HG02642 (cell line): ENCODE measurements at regions not wholly inside any gene's neighbourhood (a gene's known extent, or its start where the extent isn't known, plus 50 kb on each side); places are given as distances from the start of the nearest gene placed in this dataset.

Experiments used
- ATAC-seq: cut with Tn5 transposase; IDR thresholded peaks from one replicate; pipeline ENCODE4 v1.9.1; 2021; ENCODE audit warnings: mild to moderate bottlenecking; ENCODE audit not compliant: unreplicated experiment, poor library complexity

DNA sequence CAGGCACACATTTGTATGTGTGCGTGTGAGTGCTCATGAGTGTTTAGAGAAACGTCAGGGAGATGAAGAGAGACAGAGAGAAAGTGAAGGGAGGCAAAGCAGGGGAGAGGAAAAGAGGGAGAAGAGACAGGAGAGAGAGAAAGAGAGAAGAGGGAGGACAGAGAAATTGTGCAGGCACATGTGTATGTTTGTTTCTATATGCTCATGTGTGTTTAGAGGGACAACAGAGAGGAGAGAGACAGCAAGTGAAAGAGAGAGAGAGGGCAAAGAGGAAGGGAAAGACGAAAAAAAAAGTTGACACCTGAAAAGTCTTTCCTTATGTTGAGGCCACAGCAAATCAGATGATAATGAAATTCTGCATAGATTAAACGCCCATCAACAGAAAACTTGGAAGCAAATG lies 541.1 kb downstream of the TNS1 start:
- ATAC-seq = no peak

DNA sequence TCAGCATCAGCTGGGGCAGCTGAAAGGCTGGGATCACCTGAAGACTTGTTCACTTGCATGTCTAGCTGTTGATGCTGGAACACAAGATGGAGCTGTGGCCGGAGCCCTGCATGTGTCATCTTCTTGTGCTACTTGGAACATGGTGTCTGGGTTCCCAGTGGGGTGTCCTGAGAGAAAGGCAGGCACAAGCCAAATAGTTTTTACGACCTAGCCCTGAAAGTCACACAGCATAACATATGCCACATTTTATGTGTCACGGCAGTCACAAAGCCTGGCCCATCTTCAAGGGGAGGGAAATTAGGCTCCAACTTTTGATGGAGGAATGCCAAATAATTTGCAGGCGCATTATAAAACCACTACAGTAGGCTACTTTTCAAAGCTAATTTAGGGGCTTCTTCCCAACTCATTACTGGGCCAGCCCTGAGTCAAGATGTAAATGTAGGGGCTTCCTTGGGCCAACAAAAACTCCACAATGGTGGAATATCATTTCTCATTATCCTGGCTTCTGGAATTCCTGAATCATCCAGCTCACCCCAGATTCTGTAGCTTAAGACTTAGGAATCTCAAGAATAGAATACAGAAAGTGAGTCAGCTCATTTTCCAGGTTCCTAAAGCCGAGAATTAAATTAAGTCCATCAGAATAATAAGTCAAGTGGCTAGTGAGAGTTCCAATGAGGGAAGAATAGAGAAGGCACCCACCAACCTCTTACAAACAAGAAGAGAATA lies 543.0 kb downstream of the TNS1 start:
- no peak for ATAC-seq

DNA sequence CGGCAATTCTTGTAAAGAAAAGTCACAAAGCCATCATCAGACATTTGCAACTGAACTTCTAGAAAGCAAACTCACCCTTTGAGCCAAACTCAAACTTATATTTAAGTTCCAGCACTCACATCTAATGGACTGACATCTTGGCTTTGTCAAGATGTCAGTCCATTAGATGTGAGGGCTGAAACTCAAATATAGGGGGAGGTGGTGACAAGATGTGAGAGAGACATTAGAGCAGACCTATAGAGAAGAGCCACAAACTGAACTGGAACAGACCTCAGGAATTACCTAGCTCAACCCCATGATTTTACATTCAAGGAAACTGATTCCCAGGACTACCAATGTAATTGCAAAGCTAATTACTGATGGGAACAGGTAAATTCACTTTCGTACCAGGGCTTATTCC lies 543.8 kb downstream of the TNS1 start:
- no peak for ATAC-seq

DNA sequence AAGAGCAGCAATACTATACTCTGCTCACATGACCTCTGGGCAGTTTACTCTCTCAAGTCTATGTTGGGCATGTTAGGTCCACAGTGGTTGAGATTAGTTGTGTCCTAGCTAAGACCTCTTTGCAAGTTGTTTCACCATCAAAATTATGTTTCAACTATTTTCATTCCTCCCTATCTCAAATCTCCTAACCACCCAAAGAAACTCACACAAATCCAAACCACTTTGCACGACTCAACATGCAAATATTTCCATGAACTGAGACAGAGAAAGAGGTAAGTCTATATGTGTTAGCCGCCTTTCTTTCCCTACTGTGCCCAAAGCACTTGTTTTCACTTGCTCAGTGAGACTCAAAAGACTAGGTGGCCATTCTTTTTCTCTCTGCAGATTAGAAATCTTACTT lies 546.8 kb downstream of the TNS1 start:
- ATAC-seq = no peak

DNA sequence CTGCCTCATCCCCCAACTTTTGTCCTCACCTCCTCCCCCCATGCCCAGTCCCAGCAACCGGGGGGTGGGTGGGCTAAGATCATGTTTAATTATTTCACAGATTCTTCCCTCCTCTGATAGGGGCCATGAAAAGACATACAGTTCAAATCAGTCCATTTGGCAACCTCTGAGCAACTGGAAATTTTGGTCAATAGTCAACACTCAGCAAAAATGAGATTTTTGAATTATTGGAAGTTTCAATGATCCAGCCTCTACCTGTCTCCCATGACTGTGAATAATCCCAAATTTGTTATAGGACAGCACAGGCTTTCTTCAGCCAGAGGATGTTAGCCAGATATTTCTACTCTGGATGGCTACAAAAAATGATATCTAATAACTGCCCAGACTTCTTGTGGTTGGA lies 549.9 kb downstream of the TNS1 start:
- ATAC-seq = no peak

DNA sequence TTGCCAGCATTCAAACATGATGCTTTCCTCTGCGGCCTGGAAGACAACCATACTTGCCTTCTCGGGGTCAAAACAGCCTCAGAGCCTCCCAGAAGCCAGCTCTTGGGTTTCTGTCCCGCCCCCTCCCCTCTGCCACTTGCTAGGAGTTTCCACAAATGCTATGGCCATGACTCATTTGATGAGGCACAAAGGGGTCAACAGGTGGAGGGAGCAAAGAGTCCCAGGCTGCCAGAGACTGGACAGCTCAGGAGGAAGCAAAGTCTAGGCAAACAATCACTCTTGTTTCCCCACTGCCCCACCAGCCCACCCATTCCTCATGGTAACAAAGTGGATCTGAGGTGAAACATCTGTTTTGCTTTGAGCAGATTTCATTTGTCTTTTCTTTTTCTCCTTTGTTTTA lies 551.1 kb downstream of the TNS1 start:
- ATAC-seq = no peak

DNA sequence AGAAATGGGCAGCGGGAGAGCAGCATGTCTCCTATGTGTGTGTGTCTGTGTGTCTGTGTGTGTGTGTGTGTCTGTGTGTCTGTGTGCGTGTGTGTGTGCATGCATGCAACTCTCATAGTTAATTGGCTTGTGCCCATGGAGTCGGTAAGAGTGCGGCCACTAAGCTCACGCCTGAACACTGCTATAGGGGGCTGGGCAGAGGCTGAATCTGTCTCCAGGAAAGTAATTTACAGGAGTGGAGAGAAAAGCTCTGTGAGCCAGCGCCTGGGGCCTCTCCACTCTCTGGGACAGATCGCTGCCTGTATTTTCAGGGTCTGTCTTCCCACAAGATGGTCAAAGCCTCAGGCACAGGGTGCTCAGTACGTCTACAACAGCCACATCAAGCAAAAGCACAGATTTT lies 553.4 kb downstream of the TNS1 start:
- no peak for ATAC-seq

DNA sequence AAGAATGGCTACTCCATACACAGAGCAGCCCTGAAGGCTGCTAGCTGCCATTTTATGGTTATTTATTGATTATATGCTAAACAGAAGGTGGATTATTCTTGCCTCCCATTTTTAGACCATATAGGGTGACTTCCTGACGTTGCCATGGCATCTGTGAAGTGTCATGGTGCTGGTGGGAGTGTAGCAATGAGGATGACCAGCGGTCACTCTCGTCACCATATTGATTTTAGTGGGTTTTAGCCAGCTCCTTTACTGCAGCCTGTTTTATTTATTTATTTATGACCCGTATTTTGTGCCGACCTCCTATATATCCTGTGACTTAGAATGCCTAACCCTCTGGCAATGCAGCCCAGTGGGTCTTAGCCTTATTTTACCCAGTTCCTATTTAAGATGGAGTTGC lies 553.9 kb downstream of the TNS1 start:
- ATAC-seq = no peak

DNA sequence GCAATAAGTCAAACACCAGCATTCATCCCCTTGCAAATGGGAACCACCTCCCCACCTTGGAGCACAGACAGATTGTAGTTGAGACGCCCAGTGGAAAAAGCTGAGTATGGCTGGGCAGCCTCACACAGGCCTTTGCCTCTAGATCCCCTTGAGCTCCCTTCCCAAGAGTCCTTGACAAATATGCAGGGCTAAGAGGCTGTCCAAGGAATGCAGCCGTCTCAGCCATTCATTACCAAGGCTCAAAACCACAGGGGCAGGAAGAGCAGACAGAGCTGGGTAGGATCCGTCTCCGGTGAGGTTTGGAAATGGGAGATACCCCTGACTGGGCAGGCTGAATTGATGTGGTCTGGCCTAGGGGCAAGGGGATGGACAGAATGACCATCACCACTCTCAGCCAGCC lies 557.1 kb downstream of the TNS1 start:
- no peak for ATAC-seq

DNA sequence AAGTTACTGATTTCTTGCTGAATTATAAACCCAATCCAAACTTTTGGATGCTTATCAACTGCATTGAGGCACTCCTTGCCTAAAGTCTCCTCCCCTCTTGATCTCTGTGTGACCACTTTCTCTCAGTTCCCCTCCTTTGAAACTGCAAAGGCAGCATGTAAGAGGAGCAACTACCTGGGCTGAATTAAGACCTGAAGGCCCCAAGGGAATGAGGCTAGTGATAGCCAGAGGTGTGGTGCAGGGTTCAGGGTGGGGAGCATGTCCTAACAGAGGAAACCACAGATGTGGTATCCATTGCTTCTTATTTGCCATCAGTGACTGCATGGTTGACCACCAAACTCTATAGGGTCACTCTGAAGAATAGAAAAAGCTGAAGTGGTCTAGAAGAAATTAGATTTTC lies 557.9 kb downstream of the TNS1 start:
- ATAC-seq = no peak

DNA sequence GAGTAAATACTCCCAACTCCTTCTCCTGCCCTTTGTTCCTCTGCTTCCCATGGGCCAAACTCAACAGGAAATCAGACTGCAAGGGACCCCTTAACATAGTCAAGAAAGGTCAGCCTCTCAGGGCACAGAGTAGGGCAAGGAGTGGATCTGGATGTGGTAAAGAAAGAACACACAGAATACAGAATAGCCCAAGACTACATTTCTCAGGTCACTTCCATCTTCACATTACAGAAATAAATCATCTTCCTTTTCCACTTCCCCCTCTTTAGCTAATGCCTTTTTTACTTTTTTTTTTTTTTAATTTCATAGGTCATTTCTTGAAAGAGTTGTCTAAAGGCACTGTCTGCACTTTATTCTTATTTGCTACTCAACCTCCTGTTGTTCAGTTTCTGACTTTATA lies 558.3 kb downstream of the TNS1 start:
- no peak for ATAC-seq

DNA sequence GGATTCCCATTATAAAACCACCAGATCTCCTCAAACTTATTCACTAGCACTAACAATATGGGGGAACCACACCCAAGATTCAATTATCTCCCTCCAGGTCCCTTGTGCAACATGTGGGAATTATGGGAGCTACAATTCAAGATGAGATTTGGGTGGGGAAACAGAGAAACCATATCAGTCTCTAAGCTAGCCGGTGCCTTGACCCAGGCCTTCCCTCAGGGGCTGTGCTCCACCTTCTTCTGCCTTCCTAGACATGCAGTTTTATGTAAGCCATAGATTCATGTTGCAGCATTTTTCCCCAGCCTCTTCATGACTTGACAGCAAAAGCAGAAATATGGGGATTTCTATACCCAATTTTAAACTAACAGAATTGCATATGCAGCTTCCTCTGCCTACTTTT lies 559.2 kb downstream of the TNS1 start:
- ATAC-seq = no peak

DNA sequence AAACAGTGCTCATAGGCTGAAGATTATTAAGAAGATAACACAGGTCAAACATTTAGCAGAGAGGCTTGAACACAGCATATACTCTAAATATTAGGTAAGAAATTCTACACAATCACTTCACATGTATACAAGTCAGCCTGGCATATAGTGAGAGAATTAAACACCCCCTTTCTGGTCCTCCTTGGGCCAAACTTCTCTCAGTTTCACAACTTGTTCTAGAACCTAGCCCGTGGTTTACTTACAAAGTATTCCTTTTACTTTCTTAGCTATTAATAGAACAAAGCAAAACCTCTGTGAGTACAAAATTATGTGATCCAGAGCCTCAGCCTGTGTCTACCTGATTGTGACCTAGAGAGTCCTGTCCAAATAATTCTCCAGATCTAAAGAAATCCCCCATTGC lies 562.8 kb downstream of the TNS1 start:
- ATAC-seq = peak; percentile 67

DNA sequence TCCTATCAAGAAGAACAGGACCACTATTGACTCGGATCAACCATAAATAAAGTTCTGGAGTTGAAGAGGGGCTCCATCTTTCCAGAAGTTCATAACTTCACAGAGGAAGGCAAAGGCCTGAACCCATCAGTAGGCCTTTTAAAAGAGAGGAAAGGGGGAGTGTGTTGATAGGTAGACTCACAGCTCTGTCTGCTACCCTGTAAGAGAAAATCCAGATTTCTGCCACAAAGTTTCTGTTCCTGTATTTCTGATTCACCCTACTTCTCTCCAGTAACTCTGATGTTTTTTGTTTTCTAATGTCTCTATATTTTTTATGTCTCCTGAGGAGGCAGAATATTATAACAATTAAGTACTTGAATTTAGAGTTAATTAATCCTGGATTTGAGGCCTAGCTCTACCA lies 564.0 kb downstream of the TNS1 start:
- ATAC-seq = peak; percentile 49

DNA sequence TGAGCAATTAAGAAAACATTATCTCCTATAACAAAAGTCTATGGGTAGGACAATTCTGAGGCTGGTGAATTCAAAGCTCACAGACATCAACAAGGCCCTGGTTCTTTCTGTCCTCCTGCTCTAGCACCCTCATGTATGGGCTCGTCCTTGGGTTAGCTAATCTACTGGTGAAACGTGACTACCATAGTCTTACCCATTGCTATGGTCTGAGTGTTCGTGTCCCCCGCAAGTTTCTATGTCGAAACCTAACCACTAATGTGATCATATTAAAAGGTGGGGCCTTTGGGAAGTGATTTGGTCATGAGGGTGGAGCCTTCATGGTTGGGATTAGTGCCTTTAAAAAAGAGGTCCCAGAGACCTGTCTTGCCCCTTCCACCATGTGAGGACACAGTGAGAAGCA lies 564.7 kb downstream of the TNS1 start:
- no peak for ATAC-seq

DNA sequence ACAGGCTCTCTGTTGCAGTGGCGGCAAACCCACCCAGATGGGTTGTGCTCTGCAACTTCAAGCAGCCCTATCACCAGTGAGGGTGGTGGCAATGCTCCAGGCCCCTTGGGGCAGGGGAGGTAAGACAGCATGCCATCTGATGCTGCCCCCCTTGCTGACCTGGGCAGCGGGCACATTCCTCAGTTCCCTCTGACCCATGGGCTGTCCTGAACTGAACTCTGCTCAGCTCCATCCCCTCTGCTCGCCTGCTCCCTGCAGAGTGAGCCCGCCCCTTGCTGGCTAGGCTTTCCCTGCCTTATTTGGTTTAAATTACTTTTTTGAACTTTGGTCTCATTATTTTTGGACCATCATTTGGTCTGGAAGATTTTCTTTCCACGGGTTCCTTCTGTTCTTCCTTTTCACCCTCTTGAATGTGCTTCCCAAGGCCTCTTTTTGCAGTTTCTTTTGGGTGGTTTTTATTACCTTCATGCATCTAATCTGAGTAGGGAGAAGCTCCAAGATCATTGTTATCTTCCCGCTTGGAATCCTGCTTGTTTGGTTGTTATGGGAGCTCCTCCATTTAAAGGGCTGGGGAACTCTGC lies 565.4 kb downstream of the TNS1 start:
- ATAC-seq = no peak

DNA sequence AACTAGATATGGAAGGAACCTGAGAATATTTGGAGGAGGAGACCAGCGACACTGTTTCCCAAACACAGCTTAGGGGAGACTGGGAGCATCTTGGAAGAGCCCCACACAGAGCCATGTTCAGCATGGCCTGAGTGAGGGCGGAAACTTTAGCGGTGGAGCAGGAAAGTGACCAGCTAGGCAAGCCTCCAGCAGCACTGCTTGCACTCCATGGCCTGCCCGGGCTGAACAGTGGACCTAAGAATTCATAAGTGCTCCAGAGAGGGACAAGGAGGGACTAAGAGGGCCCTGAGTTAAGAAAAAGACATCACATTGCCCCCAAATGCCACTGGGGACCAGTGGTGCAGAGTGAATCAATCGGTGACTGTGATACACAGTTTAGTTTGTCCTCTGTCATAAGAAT lies 566.4 kb downstream of the TNS1 start:
- no peak for ATAC-seq

DNA sequence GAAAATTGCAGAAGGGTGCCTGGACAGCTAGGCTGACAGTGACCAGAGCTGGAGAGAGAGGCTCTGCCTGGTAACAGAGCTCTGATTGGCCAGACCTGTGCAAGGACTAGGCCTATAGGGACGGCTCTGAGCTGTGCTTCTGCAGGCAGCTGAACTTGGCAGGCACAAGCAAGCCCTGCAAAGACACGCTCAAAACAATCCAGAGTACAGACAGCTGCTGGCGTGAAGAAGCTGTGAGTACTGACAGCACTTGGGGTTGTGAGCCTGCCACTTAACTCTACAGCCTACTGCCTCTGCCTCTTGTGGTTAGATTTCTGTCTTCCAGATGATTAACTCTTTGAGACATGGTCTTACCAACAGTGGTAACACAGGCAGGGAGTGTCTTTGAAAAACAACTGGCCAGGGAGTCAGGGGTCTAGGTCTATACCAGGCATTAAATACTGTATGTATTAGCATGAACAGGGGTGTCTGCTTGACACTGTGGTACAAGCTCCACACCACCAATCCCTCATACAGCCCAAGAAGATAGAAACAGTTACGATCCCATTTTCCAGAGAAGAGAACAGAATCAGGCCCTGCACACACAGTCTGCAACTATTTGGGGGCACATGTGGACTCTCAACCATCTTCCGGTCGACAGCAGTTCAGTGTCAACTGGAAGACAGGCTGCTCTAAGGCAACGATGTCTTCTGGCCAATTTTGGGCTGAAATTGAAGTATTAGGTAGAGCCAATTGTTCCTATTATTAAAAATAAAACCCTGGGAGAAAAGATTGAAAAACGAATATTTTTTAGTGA lies 568.4 kb downstream of the TNS1 start:
- peak; percentile 98 for ATAC-seq

DNA sequence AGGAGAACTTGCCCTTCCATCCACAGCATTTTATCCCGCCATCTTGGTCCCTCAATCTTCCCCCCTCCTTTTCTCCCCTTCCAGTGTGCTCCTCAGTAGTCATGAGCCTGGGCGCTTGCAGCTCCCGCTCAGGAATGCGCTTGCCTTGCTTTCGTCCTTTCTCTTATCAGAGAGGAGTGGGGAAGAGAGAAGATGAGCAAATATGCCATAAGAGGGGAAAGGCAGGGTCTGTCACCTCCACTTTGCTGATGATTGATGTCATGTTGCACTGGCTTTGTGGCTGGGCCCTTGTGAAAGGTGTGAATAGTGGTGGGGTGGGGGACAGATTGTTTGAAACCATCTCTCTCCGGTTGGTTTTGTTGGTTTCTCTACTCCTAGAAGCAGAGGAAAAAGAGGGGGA lies 569.3 kb downstream of the TNS1 start:
- ATAC-seq = no peak

DNA sequence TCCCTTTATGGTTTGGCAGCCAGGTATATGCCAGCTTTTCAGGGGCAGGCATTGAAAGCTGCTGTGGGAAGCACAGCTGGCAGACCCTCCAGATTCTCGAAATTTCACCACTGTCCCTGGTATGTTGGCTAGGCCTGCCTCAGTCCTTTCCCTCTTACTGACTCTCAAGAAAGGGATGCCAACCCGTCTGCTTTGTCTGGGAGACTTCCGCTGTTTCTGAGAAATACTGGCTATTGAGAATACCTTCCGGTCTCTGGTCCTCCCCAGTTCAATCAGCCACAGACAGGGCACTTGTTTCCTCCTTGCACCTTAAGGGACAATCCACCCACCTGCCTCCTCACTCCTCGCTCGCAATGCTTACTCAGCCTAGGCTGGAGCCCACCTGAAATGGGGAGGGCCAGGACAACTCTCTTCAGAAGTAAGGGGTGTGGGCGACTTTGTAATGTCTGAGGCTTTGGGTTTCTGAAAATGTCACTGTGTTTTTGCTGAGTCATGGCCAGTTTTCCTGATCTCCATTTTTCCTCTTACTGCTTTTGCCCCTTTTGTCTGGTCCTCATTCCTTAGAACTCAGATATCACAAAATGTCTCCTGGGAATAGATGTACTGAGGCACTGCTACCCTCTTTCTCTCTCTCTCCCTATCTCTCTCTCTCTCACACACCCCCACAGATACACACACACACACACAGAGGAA lies 571.1 kb downstream of the TNS1 start:
- ATAC-seq = no peak

DNA sequence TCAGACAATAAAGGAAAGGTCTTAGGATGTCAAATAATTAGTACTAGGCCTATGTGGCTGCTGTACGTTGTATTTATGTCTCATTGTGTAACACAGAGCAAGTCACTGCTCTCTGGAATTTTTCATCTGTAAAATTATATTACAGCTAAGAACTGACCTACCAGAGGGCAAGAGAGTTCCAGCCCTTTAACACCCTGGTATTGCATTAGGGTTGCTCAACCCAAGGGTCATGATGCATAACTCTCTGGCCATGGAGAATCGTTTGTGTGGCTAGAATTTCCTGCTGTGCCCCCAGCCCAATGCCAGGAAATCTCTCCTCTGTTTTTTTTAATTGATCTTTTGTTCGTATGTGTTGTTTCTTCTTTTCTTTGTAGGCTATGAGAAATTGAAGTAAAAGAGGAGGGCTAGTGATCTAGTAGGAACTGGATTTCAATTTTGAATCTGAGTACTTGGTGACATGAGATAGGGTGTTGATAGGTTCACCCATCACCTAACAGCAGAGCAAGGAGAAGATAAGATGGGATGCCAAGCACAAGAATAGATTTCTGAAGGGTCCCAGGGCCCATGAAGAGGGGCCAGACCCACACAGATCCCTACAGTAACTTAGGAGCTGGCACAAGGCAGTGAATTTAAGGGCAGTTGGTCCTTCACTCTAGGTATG lies 571.2 kb upstream of the TNP1 start:
- no peak for ATAC-seq
